ENCODE measurements at regions not wholly inside any gene's neighbourhood (a gene's known extent, or its start where the extent isn't known, plus 50 kb on each side); places are given as distances from the start of the nearest gene placed in this dataset.

DNA sequence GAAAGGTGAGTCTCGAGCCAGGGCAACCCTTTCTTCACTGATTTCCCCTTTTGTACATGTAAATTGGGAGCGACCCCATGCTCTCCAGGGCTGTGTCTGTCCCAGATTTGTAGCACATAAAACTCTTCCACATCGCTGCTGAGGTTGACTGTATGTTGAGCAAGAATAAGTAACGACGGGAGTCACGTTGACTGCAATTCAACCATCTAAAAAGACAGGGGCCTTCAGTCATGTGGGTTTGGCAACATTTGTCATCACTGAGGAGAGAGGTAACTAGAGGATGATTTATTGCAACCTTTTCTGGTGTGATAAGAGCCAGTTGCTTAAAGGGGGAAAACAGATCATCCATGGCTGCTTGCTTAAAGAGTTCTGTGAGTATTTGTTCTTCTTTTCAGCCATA is 159.4 kb upstream of the SULF2 start:
- H3K36me3 Mint-ChIP-seq (ENCODE audit: low read depth), result no peaks in the 10 kb centered on the region
- no peaks in the 10 kb centered on the region for H3K9me3 Mint-ChIP-seq
- H3K4me1 Mint-ChIP-seq (ENCODE audit: low read depth), result no peaks in the 10 kb centered on the region
- no peaks in the 10 kb centered on the region for H3K27me3 Mint-ChIP-seq (ENCODE audit: low read depth)
- no peak overlapping the region for H3K4me3 Mint-ChIP-seq (ENCODE audit: low read depth)
- intact Hi-C loops (cut with micrococcal nuclease), result no loop called here
- DNase-seq (ENCODE audit: low spot score), result no peak
- no peak overlapping the region for H3K27ac Mint-ChIP-seq

DNA sequence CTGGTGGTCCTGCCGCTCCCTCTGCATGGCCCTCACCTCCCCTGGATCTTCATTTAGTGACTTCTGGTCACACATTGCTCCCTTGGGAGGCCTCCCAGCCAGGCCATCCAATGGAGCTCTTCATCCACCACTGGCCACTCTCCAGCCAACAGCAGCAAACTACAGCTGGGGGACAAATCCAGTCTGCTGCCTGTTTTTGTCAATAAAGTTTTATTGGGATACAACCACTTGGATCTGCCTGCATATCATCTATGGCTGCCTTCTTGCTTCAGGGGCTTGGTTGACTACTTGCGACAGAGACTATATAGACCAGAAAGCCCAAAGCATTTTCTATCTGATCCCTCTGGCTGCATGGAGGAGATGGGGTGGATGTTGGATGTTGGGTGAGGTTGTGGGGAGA is 156.6 kb upstream of the SULF2 start:
- H3K36me3 Mint-ChIP-seq (ENCODE audit: low read depth), result no peaks in the 10 kb centered on the region
- no peak overlapping the region for H3K4me3 Mint-ChIP-seq (ENCODE audit: low read depth)
- H3K27me3 Mint-ChIP-seq (ENCODE audit: low read depth), result peaks cover 3% of the 10 kb centered on the region
- H3K27ac Mint-ChIP-seq, result no peak overlapping the region
- no peaks in the 10 kb centered on the region for H3K4me1 Mint-ChIP-seq (ENCODE audit: low read depth)
- no peaks in the 10 kb centered on the region for H3K9me3 Mint-ChIP-seq
- no peak for DNase-seq (ENCODE audit: low spot score)
- intact Hi-C loops (cut with micrococcal nuclease), result no loop called here

DNA sequence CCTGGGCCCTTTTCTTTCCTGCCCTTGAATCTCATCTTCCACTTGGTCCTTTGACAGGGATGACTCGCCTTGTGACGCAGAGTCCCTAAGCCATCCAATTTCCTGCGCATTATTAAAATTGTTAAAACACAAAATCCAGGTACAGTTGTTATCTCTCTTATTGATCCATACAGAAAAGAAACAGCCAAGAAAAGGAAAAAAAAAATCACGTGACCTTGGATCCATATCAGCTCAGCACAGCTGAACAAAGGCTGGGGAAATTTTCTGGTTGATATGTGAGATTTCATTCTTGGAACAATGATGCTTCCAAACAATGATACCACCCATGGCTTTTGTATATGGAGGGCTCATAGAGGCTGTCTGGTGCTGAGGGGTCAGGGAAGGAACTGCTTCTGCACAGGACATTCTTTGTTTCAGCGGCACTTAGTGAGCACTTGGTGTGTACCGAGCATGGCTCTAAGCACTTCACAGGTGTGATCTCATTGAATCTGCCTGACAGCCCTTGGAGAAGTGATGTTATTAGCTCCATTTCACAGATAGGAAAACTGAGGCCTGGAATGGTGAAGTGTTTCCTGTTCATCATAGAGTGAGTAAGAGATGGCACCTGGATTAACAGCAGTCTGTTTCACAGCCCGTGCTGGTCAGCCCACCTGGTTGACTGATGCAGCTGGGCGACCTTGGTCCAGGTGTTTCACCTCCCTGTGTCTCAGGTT is 155.0 kb upstream of the SULF2 start:
- Mint-ChIP-seq H3K4me3 (ENCODE audit: low read depth) (no peak overlapping the region), H3K4me1 (ENCODE audit: low read depth) (no peaks in the 10 kb centered on the region), H3K9me3 (no peaks in the 10 kb centered on the region), H3K27ac (no peak overlapping the region), H3K36me3 (ENCODE audit: low read depth) (no peaks in the 10 kb centered on the region), H3K27me3 (ENCODE audit: low read depth) (peaks cover 3% of the 10 kb centered on the region)
- intact Hi-C loops (cut with micrococcal nuclease), result no loop called here
- DNase-seq (ENCODE audit: low spot score), result no peak

GRCh38 chr20:47936612-47937011 is 151.3 kb upstream of the SULF2 start:
- no peaks in the 10 kb centered on the region for H3K4me1 Mint-ChIP-seq (ENCODE audit: low read depth)
- H3K36me3 Mint-ChIP-seq (ENCODE audit: low read depth), result no peaks in the 10 kb centered on the region
- H3K27me3 Mint-ChIP-seq (ENCODE audit: low read depth), result peaks cover 3% of the 10 kb centered on the region
- H3K27ac Mint-ChIP-seq, result no peak overlapping the region
- no peak overlapping the region for H3K4me3 Mint-ChIP-seq (ENCODE audit: low read depth)
- H3K9me3 Mint-ChIP-seq, result no peaks in the 10 kb centered on the region
- intact Hi-C loops (cut with micrococcal nuclease), result no loop called here
- no peak for DNase-seq (ENCODE audit: low spot score)

DNA sequence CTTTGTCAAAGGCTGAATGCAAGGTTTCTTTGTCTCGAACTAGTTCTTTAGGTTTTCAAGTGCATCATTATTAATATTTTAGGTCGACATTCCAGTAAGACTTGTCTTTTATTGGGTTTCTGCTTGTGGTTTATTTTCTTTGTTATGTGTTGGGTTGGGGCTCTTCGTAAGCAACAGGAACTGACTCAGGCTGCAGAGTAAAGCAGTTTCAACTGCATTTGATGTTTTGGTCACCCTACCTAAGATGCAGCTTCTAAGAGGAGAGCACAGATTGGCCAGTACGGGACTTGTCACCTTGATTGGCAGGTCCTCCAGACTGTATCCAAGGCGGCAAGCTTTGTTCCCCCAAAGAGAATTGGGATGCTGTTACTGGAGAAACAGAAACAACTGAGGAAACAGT is 149.5 kb upstream of the SULF2 start:
- Mint-ChIP-seq H3K27ac (no peak overlapping the region), H3K4me3 (ENCODE audit: low read depth) (no peak overlapping the region), H3K36me3 (ENCODE audit: low read depth) (no peaks in the 10 kb centered on the region), H3K4me1 (ENCODE audit: low read depth) (no peaks in the 10 kb centered on the region), H3K27me3 (ENCODE audit: low read depth) (peaks cover 3% of the 10 kb centered on the region), H3K9me3 (no peaks in the 10 kb centered on the region)
- intact Hi-C loops (cut with micrococcal nuclease), result no loop called here
- no peak for DNase-seq (ENCODE audit: low spot score)

- no peaks in the 10 kb centered on the region for H3K36me3 Mint-ChIP-seq (ENCODE audit: low read depth)
- H3K9me3 Mint-ChIP-seq, result no peaks in the 10 kb centered on the region
- DNase-seq (ENCODE audit: low spot score), result no peak
- H3K27ac Mint-ChIP-seq, result no peak overlapping the region
- intact Hi-C loops (cut with micrococcal nuclease), result no loop called here
- peaks cover 2% of the 10 kb centered on the region for H3K27me3 Mint-ChIP-seq (ENCODE audit: low read depth)
- H3K4me3 Mint-ChIP-seq (ENCODE audit: low read depth), result no peak overlapping the region
- H3K4me1 Mint-ChIP-seq (ENCODE audit: low read depth), result no peaks in the 10 kb centered on the region
Measured at GRCh38 chr20:47931443-47931842, 146.2 kb upstream of the SULF2 start.

- Mint-ChIP-seq H3K27ac (no peak overlapping the region), H3K4me1 (ENCODE audit: low read depth) (no peaks in the 10 kb centered on the region), H3K9me3 (no peaks in the 10 kb centered on the region), H3K4me3 (ENCODE audit: low read depth) (no peak overlapping the region), H3K36me3 (ENCODE audit: low read depth) (no peaks in the 10 kb centered on the region), H3K27me3 (ENCODE audit: low read depth) (peaks cover 2% of the 10 kb centered on the region)
- no peak for DNase-seq (ENCODE audit: low spot score)
- intact Hi-C loops (cut with micrococcal nuclease), result no loop called here
Measured at GRCh38 chr20:47931002-47931401, 145.7 kb upstream of the SULF2 start.

DNA sequence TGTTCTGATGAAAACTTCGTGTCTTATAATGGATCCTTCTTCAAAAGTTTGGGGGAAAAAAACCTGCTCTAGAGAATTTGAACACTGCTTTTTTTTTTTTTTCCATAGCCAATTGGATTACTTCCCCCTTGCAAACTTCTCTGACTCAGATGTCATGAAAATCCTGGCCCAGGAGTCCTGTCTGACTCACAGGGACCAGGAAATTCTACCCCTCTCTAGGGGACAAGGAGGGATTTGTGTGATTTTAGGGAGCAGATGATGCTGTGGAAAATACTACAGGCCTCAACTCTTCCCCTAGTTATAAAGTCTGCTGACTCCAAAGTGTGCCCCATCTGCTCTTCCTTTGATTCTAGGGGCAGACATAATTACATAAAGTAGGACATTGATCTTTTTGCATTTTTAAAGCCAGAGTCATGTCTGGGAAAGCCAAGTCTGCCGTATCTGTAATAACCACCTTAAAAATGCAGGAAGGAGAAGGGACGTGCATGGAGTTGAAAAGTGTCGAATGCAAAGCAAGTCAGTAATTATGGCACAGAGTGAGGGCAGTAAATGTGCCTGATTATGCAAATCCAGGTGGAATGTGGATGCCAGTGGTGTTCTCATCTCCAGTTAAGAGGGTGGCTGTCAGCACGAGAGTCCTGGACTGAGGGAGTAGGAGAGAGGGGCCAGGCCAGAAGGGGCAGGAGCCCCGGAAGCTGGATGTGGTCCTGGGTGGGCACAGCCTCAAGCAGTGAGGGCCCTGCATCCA is 144.3 kb upstream of the SULF2 start:
- Mint-ChIP-seq H3K4me3 (ENCODE audit: low read depth) (no peak overlapping the region), H3K4me1 (ENCODE audit: low read depth) (no peaks in the 10 kb centered on the region), H3K36me3 (ENCODE audit: low read depth) (no peaks in the 10 kb centered on the region), H3K27me3 (ENCODE audit: low read depth) (peaks cover 2% of the 10 kb centered on the region), H3K27ac (no peak overlapping the region), H3K9me3 (no peaks in the 10 kb centered on the region)
- intact Hi-C loops (cut with micrococcal nuclease), result no loop called here
- no peak for DNase-seq (ENCODE audit: low spot score)

- no peaks in the 10 kb centered on the region for H3K9me3 Mint-ChIP-seq
- intact Hi-C loops (cut with micrococcal nuclease), result no loop called here
Measured at GRCh38 chr20:47927944-47928343, 142.7 kb upstream of the SULF2 start.

DNA sequence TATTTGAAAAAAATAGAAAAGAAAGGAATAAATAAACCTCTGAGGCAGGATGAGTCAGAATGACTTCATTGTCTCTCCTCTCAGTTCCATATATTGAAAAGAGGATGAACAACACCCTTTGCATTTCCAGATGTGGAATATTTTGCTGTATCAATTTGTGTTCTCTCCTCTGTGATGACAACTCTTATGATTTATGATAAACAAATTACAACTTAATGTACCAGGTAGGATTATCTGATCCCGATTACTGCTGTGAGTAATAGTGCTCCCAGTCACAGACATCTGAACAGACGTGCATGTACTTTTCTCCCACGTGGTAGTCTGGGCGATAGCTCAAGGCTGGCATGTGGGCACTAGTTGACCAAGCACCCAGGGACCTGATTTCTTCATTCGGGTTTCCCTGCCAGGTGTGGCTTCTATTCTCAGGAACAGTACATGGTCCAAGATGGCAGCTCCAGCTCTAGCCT is 142.1 kb upstream of the SULF2 start:
- no peak overlapping the region for H3K27ac Mint-ChIP-seq
- no peak overlapping the region for H3K4me3 Mint-ChIP-seq (ENCODE audit: low read depth)
- peaks cover 2% of the 10 kb centered on the region for H3K27me3 Mint-ChIP-seq (ENCODE audit: low read depth)
- intact Hi-C loops (cut with micrococcal nuclease), result no loop called here
- no peaks in the 10 kb centered on the region for H3K4me1 Mint-ChIP-seq (ENCODE audit: low read depth)
- DNase-seq (ENCODE audit: low spot score), result no peak
- H3K36me3 Mint-ChIP-seq (ENCODE audit: low read depth), result no peaks in the 10 kb centered on the region
- H3K9me3 Mint-ChIP-seq, result no peaks in the 10 kb centered on the region

More at GRCh38 chr20:47927944-47928343, 142.7 kb upstream of the SULF2 start:
- Mint-ChIP-seq H3K36me3 (ENCODE audit: low read depth) (no peaks in the 10 kb centered on the region), H3K27ac (no peak overlapping the region), H3K4me1 (ENCODE audit: low read depth) (no peaks in the 10 kb centered on the region), H3K4me3 (ENCODE audit: low read depth) (no peak overlapping the region), H3K27me3 (ENCODE audit: low read depth) (peaks cover 2% of the 10 kb centered on the region)
- DNase-seq (ENCODE audit: low spot score), result no peak

- intact Hi-C loops (cut with micrococcal nuclease), result no loop called here
- DNase-seq (ENCODE audit: low spot score), result no peak
- H3K27ac Mint-ChIP-seq, result no peak overlapping the region
- no peaks in the 10 kb centered on the region for H3K9me3 Mint-ChIP-seq
- no peaks in the 10 kb centered on the region for H3K36me3 Mint-ChIP-seq (ENCODE audit: low read depth)
- peaks cover 2% of the 10 kb centered on the region for H3K27me3 Mint-ChIP-seq (ENCODE audit: low read depth)
- H3K4me1 Mint-ChIP-seq (ENCODE audit: low read depth), result no peaks in the 10 kb centered on the region
- no peak overlapping the region for H3K4me3 Mint-ChIP-seq (ENCODE audit: low read depth)
Measured at GRCh38 chr20:47926731-47927130, 141.4 kb upstream of the SULF2 start.

GRCh38 chr20:47925593-47925992 is 140.3 kb upstream of the SULF2 start:
- intact Hi-C loops (cut with micrococcal nuclease), result no loop called here
- Mint-ChIP-seq H3K36me3 (ENCODE audit: low read depth) (no peaks in the 10 kb centered on the region), H3K4me1 (ENCODE audit: low read depth) (no peaks in the 10 kb centered on the region), H3K9me3 (no peaks in the 10 kb centered on the region), H3K4me3 (ENCODE audit: low read depth) (no peak overlapping the region), H3K27ac (no peak overlapping the region), H3K27me3 (ENCODE audit: low read depth) (peaks cover 2% of the 10 kb centered on the region)
- no peak for DNase-seq (ENCODE audit: low spot score)

GRCh38 chr20:47922269-47922668 is 137.0 kb upstream of the SULF2 start:
- DNase-seq (ENCODE audit: low spot score), result no peak
- intact Hi-C loops (cut with micrococcal nuclease), result no loop called here
- no peak overlapping the region for H3K27ac Mint-ChIP-seq
- peaks cover 20% of the 10 kb centered on the region for H3K9me3 Mint-ChIP-seq
- no peaks in the 10 kb centered on the region for H3K36me3 Mint-ChIP-seq (ENCODE audit: low read depth)
- peaks cover 1% of the 10 kb centered on the region for H3K27me3 Mint-ChIP-seq (ENCODE audit: low read depth)
- no peaks in the 10 kb centered on the region for H3K4me1 Mint-ChIP-seq (ENCODE audit: low read depth)
- H3K4me3 Mint-ChIP-seq (ENCODE audit: low read depth), result no peak overlapping the region
